GM19239 (cell line): ENCODE measurements at regions not wholly inside any gene's neighbourhood (a gene's known extent, or its start where the extent isn't known, plus 50 kb on each side); places are given as distances from the start of the nearest gene placed in this dataset.

Experiments
- DNase-seq: peaks from one replicate; pipeline ENCODE4 v3.0.0; 2011; ENCODE audit warnings: low spot score; ENCODE audit not compliant: insufficient read length
- FAIRE-seq: peaks from 2 replicates; lab custom pipeline; 2011; peaks lifted over from hg19 to GRCh38; lab: Jason Lieb, UNC

- DNase-seq (no peak), FAIRE-seq (no peak)
Measured at GRCh38 chr2:12957251-12957650, 240.5 kb downstream of the TRIB2 start.

GRCh38 chr2:12959935-12960334, 243.2 kb downstream of the TRIB2 start:
- no peak for DNase-seq
- FAIRE-seq: no peak

- FAIRE-seq: no peak
- no peak for DNase-seq
Measured at GRCh38 chr2:12960671-12961070, 243.9 kb downstream of the TRIB2 start.

- no peak for FAIRE-seq
- no peak for DNase-seq
Measured at GRCh38 chr2:12964904-12965539, 248.3 kb downstream of the TRIB2 start.

GRCh38 chr2:12965540-12966269, 249.0 kb downstream of the TRIB2 start:
- no peak for DNase-seq
- no peak for FAIRE-seq

GRCh38 chr2:12967804-12968203, 251.1 kb downstream of the TRIB2 start:
- FAIRE-seq (no peak), DNase-seq (no peak)

GRCh38 chr2:12968399-12968798, 251.7 kb downstream of the TRIB2 start:
- DNase-seq (no peak), FAIRE-seq (no peak)

- no peak for FAIRE-seq
- no peak for DNase-seq
Measured at GRCh38 chr2:12970861-12971260, 254.1 kb downstream of the TRIB2 start.

- no peak for DNase-seq
- no peak for FAIRE-seq
Measured at GRCh38 chr2:12971581-12972365, 255.0 kb downstream of the TRIB2 start.

- no peak for FAIRE-seq
- no peak for DNase-seq
Measured at GRCh38 chr2:12978066-12978835, 261.5 kb downstream of the TRIB2 start.

- DNase-seq (no peak), FAIRE-seq (no peak)
Measured at GRCh38 chr2:12979066-12979465, 262.3 kb downstream of the TRIB2 start.

- DNase-seq (no peak), FAIRE-seq (no peak)
Measured at GRCh38 chr2:12980817-12981216, 264.1 kb downstream of the TRIB2 start.

GRCh38 chr2:12982149-12982584, 265.4 kb downstream of the TRIB2 start:
- no peak for DNase-seq
- no peak for FAIRE-seq

GRCh38 chr2:12987246-12987645, 270.5 kb downstream of the TRIB2 start:
- no peak for DNase-seq

GRCh38 chr2:12988279-12988678, 271.5 kb downstream of the TRIB2 start:
- DNase-seq: no peak
- FAIRE-seq: no peak

More at GRCh38 chr2:12987246-12987645, 270.5 kb downstream of the TRIB2 start:
- FAIRE-seq: no peak

- FAIRE-seq (no peak), DNase-seq (no peak)
Measured at GRCh38 chr2:12990523-12990922, 273.8 kb downstream of the TRIB2 start.

- DNase-seq (no peak), FAIRE-seq (no peak)
Measured at GRCh38 chr2:12998685-12999084, 281.9 kb downstream of the TRIB2 start.

GRCh38 chr2:13000664-13001363, 284.1 kb downstream of the TRIB2 start:
- FAIRE-seq (no peak), DNase-seq (no peak)

- FAIRE-seq (no peak), DNase-seq (no peak)
Measured at GRCh38 chr2:13001408-13001807, 284.7 kb downstream of the TRIB2 start.
